Neuronal stem cell (in vitro differentiated cells): ENCODE measurements at regions not wholly inside any gene's neighbourhood (a gene's known extent, or its start where the extent isn't known, plus 50 kb on each side); places are given as distances from the start of the nearest gene placed in this dataset.

Experiments
- DNase-seq: peaks from one replicate; pipeline ENCODE4 v3.0.0-alpha.2; 2013; ENCODE audit warnings: low spot score
- H2AFZ ChIP-seq: one replicate; pipeline ENCODE4 v1.6.1; 2013; ENCODE audit warnings: mild to moderate bottlenecking, low read length, inconsistent platforms
- H2AK5ac ChIP-seq: 2 replicates; pipeline ENCODE4 v1.6.1; 2013; ENCODE audit warnings: low read depth, mild to moderate bottlenecking, inconsistent platforms, low read length, moderate library complexity, mixed read lengths
- H2BK120ac ChIP-seq: 2 replicates; pipeline ENCODE4 v1.6.1; 2013; ENCODE audit warnings: low read depth, mild to moderate bottlenecking, inconsistent platforms, low read length, moderate library complexity, mixed read lengths
- H2BK12ac ChIP-seq: one replicate; pipeline ENCODE4 v1.6.1; 2013; ENCODE audit warnings: low read length, inconsistent platforms
- H2BK15ac ChIP-seq: 2 replicates; pipeline ENCODE4 v1.6.1; 2013; ENCODE audit warnings: mild to moderate bottlenecking, low read length, inconsistent platforms, mixed read lengths
- H2BK5ac ChIP-seq: one replicate; pipeline ENCODE4 v1.6.1; 2013; ENCODE audit warnings: inconsistent platforms, mild to moderate bottlenecking, low read length, moderate library complexity
- H3K14ac ChIP-seq: one replicate; pipeline ENCODE4 v1.6.1; 2013; ENCODE audit warnings: low read length, inconsistent platforms
- H3K18ac ChIP-seq: 2 replicates; pipeline ENCODE4 v1.6.1; 2013; ENCODE audit warnings: low read length, inconsistent platforms
- H3K23ac ChIP-seq: 2 replicates; pipeline ENCODE4 v1.6.1; 2013; ENCODE audit warnings: low read depth, mild to moderate bottlenecking, mixed read lengths, low read length, inconsistent platforms; ENCODE audit not compliant: poor library complexity
- H3K27ac ChIP-seq: replicated peaks from 3 replicates; pipeline ENCODE4 v1.5.1; 2013; ENCODE audit warnings: low read length, inconsistent platforms
- H3K27me3 ChIP-seq, 3 experiments: 2 replicates each; pipeline ENCODE4 v1.6.1; 2013; ENCODE audit warnings: low read length in 3 of 3, mild to moderate bottlenecking in 2 of 3, inconsistent platforms in 1 of 3, low read depth in 1 of 3, mixed read lengths in 1 of 3, moderate library complexity in 1 of 3; ENCODE audit not compliant: control insufficient read depth in 3 of 3, insufficient read depth in 3 of 3
- H3K36me3 ChIP-seq, 2 donors: replicated peaks in 1 of 2; 2 replicates each; pipeline ENCODE4 v1.6.1; 2013; ENCODE audit warnings: low read length in 2 of 2; ENCODE audit not compliant: control insufficient read depth in 2 of 2, insufficient read depth in 2 of 2
- H3K4ac ChIP-seq: 2 replicates; pipeline ENCODE4 v1.6.1; 2013; ENCODE audit warnings: inconsistent platforms, mild to moderate bottlenecking, low read length, moderate library complexity
- H3K4me1 ChIP-seq, 2 donors: 1 replicate in 1 of 2; 2 replicates in 1 of 2; pipeline ENCODE4 v1.6.1; 2013; ENCODE audit warnings: low read length in 2 of 2, low read depth in 1 of 2; ENCODE audit not compliant: control insufficient read depth in 2 of 2, insufficient read depth in 1 of 2
- H3K4me2 ChIP-seq: one replicate; pipeline ENCODE4 v1.6.1; 2013; ENCODE audit warnings: mild to moderate bottlenecking, low read length, inconsistent platforms; ENCODE audit not compliant: insufficient read depth, poor library complexity, severe bottlenecking
- H3K4me3 ChIP-seq, 2 donors: 2 replicates each; pipeline ENCODE4 v1.5.1; 2013; ENCODE audit warnings: low read length in 2 of 2, mild to moderate bottlenecking in 2 of 2, inconsistent platforms in 1 of 2, moderate library complexity in 1 of 2
- H3K79me1 ChIP-seq: one replicate; pipeline ENCODE4 v1.6.1; 2013; ENCODE audit warnings: low read depth, mild to moderate bottlenecking, inconsistent platforms, low read length, moderate library complexity
- H3K9ac ChIP-seq: one replicate; pipeline ENCODE4 v1.6.1; 2013; ENCODE audit warnings: mild to moderate bottlenecking, low read depth, low read length, inconsistent platforms; ENCODE audit not compliant: poor library complexity
- H3K9me3 ChIP-seq, 2 donors: replicated peaks in 1 of 2; 2 replicates each; pipeline versions ENCODE3 to v1.6.1; 2013; ENCODE audit warnings: low read length in 2 of 2, mild to moderate bottlenecking in 2 of 2, inconsistent platforms in 1 of 2, low read depth in 1 of 2, mixed read lengths in 1 of 2, moderate library complexity in 1 of 2; ENCODE audit not compliant: control insufficient read depth in 2 of 2, insufficient read depth in 1 of 2
- H4K8ac ChIP-seq: one replicate; pipeline ENCODE4 v1.6.1; 2013; ENCODE audit warnings: low read depth, mild to moderate bottlenecking, inconsistent platforms, low read length, moderate library complexity
- H4K91ac ChIP-seq: one replicate; pipeline ENCODE4 v1.6.1; 2013; ENCODE audit warnings: low read length, low read depth, mild to moderate bottlenecking, inconsistent platforms; ENCODE audit not compliant: poor library complexity
- WGBS, 2 donors: extraction: QIAGEN DNeasy Blood & Tissue Kit; methylation state at CpG; one replicate each; pipeline ENCODE4 v1.1.7; 2013; ENCODE audit warnings: missing lambda C conversion rate in 2 of 2, mixed read lengths in 1 of 2; ENCODE audit not compliant: insufficient read length in 2 of 2, insufficient replicate concordance in 1 of 2; ENCODE audit errors: extremely low coverage in 2 of 2; 5-methylcytosine and 5-hydroxymethylcytosine counted together

DNA sequence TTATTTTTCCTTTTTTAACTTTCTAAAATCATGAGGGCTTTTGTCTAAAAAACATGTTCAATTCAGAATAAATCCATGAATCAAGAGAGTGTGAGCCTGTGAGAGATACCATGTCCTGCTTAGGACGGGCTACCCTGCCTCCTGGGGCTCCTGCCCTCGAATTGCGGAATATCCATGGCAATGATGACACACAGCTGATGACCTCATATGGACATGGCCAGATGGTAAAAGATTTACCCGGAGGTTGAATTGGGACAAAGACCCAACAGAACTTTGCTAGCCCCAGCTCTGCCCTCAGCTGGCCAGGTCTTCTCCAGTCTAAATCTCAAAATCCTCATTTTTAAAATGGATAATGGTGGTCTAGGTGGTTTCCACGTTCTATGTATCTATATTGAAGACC is 538.1 kb upstream of the API5 start:
- H3K9me3 ChIP-seq = no peaks in the 10 kb centered on the region
- H4K91ac ChIP-seq = no peak overlapping the region
- H2AK5ac ChIP-seq = no peak overlapping the region
- H3K14ac ChIP-seq = no peak overlapping the region
- H2AFZ ChIP-seq = no peak overlapping the region
- H3K79me1 ChIP-seq = no peaks in the 10 kb centered on the region
- DNase-seq = no peak
- H3K36me3 ChIP-seq = no peaks in the 10 kb centered on the region
- no peaks in the 10 kb centered on the region for H3K4me1 ChIP-seq
- no peak overlapping the region for H2BK15ac ChIP-seq
- H3K4me2 ChIP-seq = no peak overlapping the region
- H3K18ac ChIP-seq = no peak overlapping the region
- H2BK12ac ChIP-seq = no peak overlapping the region
- H3K23ac ChIP-seq = no peak overlapping the region
- no peak overlapping the region for H3K4ac ChIP-seq
- no peak overlapping the region for H3K4me3 ChIP-seq
- no peak overlapping the region for H2BK120ac ChIP-seq
- H2BK5ac ChIP-seq = no peak overlapping the region
- no peak overlapping the region for H4K8ac ChIP-seq
- H3K27me3 ChIP-seq = no peaks in the 10 kb centered on the region
- WGBS, 2 donors = no CpG with 5 or more reads among the region's 5 CpGs
- H3K27ac ChIP-seq = no peak overlapping the region
- no peak overlapping the region for H3K9ac ChIP-seq

DNA sequence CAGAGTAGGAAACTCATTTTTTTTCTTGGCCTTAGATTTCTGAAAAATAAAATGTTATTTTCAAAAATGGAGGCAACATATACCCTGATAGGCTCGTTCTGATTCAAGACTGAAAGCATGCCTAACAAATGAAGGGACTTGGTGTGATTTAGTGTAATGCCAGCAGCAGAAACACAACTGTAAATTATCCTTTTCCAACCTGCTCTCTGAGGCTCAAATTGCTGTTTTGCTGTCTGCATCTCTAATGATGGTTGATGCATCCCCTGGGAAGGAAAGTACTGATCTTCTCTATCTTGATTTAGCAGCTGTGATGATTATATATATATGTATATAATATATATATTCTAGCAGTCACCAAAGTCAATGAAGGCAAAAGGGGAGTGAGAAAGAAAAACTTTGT is 537.2 kb upstream of the API5 start:
- Histone ChIP-seq H3K18ac (no peak overlapping the region), H3K79me1 (no peaks in the 10 kb centered on the region), H2AK5ac (no peak overlapping the region), H3K4me3 (no peak overlapping the region), H2BK15ac (no peak overlapping the region), H3K9ac (no peak overlapping the region), H3K36me3 (no peaks in the 10 kb centered on the region), H4K8ac (no peak overlapping the region), H2BK12ac (no peak overlapping the region), H3K23ac (no peak overlapping the region), H3K4me2 (no peak overlapping the region), H3K4ac (no peak overlapping the region), H3K27me3 (no peaks in the 10 kb centered on the region), H4K91ac (no peak overlapping the region), H3K9me3 (no peaks in the 10 kb centered on the region), H2BK120ac (no peak overlapping the region), H2AFZ (no peak overlapping the region), H2BK5ac (no peak overlapping the region), H3K4me1 (no peaks in the 10 kb centered on the region), H3K27ac (no peak overlapping the region), H3K14ac (no peak overlapping the region)
- DNase-seq = no peak
- WGBS, 2 donors = no CpG with 5 or more reads among the region's 1 CpG

DNA sequence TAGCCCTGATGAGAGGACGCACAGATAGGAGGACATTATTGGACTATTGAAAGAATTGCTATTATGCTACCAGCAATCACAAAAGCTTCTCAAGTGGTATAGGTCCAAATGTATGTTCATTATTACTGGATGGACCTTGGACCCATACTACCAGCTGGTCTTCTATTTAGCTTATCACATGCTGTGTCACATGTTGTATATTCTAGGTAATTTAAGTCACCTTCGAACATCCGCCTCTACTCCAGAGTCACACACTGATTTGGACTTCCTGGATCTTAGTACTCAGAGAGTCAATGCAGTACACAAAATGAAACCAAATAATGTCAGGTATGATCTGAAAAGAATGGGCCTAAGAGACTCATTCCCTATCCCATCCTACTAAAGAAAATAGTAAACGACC is 534.0 kb upstream of the API5 start:
- Histone ChIP-seq H2AFZ (no peak overlapping the region), H2BK5ac (no peak overlapping the region), H2BK120ac (no peak overlapping the region), H3K14ac (no peak overlapping the region), H3K9ac (no peak overlapping the region), H3K36me3 (no peaks in the 10 kb centered on the region), H3K27ac (no peak overlapping the region), H3K4me1 (no peaks in the 10 kb centered on the region), H3K4me3 (no peak overlapping the region), H3K79me1 (no peaks in the 10 kb centered on the region), H3K4me2 (no peak overlapping the region), H3K18ac (no peak overlapping the region), H3K9me3 (no peaks in the 10 kb centered on the region), H4K91ac (no peak overlapping the region), H4K8ac (no peak overlapping the region), H3K23ac (no peak overlapping the region), H2BK15ac (no peak overlapping the region), H3K4ac (no peak overlapping the region), H3K27me3 (no peaks in the 10 kb centered on the region), H2AK5ac (no peak overlapping the region), H2BK12ac (no peak overlapping the region)
- WGBS, 2 donors = no CpG with 5 or more reads among the region's 4 CpGs
- DNase-seq = no peak

DNA sequence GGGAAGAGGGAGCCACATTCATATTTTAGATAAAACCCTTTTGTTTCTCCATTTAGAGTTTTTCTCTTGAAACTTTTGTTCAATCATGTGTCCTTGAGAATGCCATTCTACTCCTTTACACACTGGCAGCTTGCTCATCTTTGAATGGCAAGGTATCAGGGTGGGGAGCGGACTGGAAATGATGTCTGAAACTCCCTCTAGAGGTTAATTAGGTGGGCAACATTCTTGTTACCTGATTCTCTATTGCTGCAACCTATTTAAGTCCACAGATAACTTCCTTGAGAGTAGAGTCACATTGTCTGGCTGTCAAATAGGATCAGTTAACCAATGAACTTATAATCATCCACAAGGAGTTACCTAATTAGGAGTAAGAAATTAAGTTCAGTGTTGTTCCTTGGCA is 533.6 kb upstream of the API5 start:
- Histone ChIP-seq H3K4me3 (no peak overlapping the region), H3K79me1 (no peaks in the 10 kb centered on the region), H3K27ac (no peak overlapping the region), H3K4me2 (no peak overlapping the region), H4K91ac (no peak overlapping the region), H3K14ac (no peak overlapping the region), H2AK5ac (no peak overlapping the region), H3K36me3 (no peaks in the 10 kb centered on the region), H3K9ac (no peak overlapping the region), H2AFZ (no peak overlapping the region), H2BK15ac (no peak overlapping the region), H2BK12ac (no peak overlapping the region), H3K23ac (no peak overlapping the region), H3K4me1 (no peaks in the 10 kb centered on the region), H3K4ac (no peak overlapping the region), H3K9me3 (no peaks in the 10 kb centered on the region), H3K18ac (no peak overlapping the region), H2BK5ac (no peak overlapping the region), H3K27me3 (no peaks in the 10 kb centered on the region), H2BK120ac (no peak overlapping the region), H4K8ac (no peak overlapping the region)
- no peak for DNase-seq
- no CpG with 5 or more reads among the region's 1 CpG for WGBS, 2 donors
